Islet of Langerhans (tissue), 1 donor: ENCODE measurements at regions not wholly inside any gene's neighbourhood (a gene's known extent, or its start where the extent isn't known, plus 50 kb on each side); places are given as distances from the start of the nearest gene placed in this dataset.
"Not testable (repeated sequence)": the region's sequence is repeated elsewhere in the genome, so short reads cannot be mapped to it uniquely, and the experiment has no call there.

Source experiments
- FAIRE-seq: peaks from one replicate; lab custom pipeline; 2011; peaks lifted over from hg19 to GRCh38; lab: Jason Lieb, UNC

GRCh38 chr16:8055761-8056160 lies 534.5 kb downstream of the TMEM114 start:
- FAIRE-seq = no peak

- FAIRE-seq = no peak
Observed at GRCh38 chr16:8053437-8053836, 536.9 kb downstream of the TMEM114 start.

DNA sequence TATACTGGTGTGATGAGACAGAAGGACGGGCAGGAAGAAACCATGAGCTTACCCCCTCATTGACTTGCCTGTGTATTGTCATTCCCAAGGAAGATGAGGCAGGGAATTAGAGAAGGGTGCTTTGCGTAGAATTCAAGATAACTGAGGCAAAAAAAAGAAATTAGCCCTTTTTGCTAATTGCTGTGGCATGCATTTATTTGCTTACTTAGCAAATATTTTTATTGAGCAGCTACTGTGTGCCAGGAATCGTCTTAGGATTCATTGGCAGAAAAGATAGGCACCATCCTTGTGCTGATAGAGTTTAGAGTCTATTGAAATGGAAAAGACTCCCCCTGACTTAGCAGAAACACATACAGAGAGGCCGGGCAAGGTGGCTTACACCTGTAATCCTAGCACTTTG lies 541.9 kb downstream of the TMEM114 start:
- FAIRE-seq = no peak

GRCh38 chr16:8047736-8048135 lies 542.6 kb downstream of the TMEM114 start:
- FAIRE-seq = no peak

DNA sequence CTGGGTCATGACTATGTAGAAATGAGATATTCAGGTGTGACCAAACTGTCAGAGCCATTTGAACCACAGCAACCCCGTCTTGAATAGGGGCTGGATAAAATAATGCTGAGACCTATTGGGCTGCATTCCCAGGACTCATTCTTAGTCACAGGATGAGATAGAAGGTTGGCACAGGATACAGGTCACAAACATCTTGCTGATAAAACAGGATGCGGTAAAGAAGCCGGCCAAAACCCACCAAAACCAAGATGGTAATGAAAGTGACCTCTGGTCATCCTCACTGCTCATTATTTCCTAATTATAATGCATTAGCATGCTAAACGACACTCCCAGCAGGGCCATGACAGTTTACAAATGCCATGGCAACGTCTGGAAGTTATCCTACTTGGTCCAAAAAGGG lies 545.5 kb downstream of the TMEM114 start:
- FAIRE-seq = no peak

DNA sequence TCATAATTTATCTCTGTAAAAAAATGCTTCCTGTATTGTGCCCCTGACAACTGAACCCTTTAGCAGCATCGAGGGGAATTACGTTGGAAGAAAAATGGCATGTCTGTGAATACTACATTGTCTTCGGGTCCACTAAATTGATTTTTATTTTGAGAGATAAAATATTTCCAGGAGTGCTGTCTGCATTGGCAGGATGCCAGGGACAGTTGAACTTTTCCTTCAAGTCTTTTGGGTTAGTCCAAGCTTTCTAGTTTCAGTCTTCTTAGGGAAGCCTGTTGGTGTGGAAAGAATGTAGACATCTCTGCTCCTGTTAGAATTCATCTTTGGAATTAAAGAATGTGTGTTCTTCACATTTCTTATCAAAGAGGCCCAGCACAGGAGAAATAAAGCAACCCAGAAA lies 557.9 kb downstream of the TMEM114 start:
- FAIRE-seq = no peak

DNA sequence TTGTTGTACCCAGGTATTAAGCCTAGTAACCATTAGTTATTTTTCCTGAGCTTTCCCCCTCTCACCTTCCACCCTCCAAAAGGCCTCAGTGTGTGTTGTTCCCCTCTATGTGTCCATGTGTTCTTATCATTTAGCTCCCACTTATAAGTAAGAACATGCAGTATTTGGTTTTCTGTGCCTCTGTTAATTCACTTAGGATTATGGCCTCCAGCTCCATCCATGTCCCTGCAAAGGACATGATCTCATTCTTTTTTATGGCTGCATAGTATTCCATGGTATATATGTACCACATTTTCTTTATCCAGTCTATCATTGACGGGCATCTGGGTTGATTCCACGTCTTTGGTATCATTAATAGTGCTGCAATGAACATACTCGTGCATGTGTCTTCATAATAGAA lies 560.3 kb downstream of the TMEM114 start:
- FAIRE-seq = not testable (repeated sequence)

DNA sequence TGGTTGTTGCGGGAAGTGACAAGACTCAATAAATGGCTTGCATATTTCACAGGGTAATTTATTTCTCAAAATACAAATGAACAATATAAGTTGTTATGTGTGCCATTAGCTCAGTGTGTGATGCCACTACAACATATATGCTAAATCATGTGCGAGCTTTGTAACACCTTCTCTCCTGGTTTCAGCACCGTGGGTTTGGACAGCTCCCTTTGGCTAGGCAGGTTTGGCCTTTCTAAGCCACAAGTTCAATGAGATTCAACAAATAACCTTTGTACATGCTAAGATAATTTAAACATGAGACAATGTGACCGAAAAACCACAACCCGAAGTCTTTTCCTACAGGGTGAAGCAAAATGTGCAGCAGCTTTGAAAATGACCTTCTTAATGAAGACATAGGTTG lies 563.9 kb downstream of the TMEM114 start:
- FAIRE-seq = no peak

GRCh38 chr16:8023326-8023725 lies 567.0 kb downstream of the TMEM114 start:
- FAIRE-seq = no peak

GRCh38 chr16:8005096-8005860 lies 585.0 kb downstream of the TMEM114 start:
- FAIRE-seq = no peak

- no peak for FAIRE-seq
Observed at GRCh38 chr16:7998789-7999453, 591.4 kb downstream of the TMEM114 start.

DNA sequence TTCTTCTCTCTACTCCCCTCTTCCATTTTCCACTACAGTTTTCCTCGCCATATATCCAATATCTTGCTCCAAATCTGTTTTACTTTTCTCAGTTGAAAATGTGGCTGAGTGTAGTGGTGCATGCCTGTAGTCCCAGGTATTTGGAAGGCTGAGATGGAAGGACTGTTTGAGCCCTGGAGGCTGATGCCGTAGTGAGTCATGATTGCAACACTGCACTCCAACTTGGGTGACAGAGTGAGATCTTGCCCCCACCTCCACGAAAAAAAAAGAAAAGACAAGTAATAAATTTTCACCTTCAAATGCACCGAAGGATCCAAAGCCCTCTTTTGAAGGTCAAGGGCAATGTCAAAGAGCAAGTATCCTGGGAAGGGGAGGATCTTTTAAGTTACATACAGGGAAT lies 592.3 kb downstream of the TMEM114 start:
- no peak for FAIRE-seq

- FAIRE-seq = no peak
Observed at GRCh38 chr16:7992616-7993015, 597.7 kb downstream of the TMEM114 start.

DNA sequence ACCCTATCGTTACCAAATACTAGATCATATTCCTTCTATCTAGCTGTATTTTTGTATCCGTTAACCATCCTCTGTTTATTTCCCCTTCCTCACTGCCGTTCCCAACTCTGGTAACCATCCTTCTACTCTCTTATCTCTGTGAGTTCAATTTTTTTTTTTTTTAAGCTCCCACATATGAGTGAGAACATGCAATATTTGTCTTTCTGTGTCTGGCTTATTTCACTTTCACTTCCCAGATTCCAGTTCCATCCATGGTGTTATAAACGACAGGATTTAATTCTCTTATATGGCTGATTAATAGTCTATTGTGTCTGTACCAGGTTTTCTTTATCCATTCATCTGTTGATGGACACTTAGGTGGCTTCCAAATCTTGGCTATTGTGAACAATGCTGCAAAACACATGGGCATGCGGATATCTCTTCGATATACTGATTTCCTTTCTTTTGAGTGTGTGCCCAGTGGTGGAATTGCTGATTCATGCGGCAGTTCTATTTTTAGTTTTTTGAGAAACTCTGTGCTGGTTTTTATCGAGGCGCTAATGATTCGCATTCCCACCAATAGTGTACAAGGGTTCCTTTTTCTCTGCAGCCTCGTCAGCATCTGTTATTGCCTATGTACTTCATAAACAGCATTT lies 599.6 kb downstream of the TMEM114 start:
- no peak for FAIRE-seq

- FAIRE-seq = no peak
Observed at GRCh38 chr16:7983676-7984075, 606.6 kb downstream of the TMEM114 start.

- no peak for FAIRE-seq
Observed at GRCh38 chr16:7980133-7980483, 610.2 kb downstream of the TMEM114 start.

DNA sequence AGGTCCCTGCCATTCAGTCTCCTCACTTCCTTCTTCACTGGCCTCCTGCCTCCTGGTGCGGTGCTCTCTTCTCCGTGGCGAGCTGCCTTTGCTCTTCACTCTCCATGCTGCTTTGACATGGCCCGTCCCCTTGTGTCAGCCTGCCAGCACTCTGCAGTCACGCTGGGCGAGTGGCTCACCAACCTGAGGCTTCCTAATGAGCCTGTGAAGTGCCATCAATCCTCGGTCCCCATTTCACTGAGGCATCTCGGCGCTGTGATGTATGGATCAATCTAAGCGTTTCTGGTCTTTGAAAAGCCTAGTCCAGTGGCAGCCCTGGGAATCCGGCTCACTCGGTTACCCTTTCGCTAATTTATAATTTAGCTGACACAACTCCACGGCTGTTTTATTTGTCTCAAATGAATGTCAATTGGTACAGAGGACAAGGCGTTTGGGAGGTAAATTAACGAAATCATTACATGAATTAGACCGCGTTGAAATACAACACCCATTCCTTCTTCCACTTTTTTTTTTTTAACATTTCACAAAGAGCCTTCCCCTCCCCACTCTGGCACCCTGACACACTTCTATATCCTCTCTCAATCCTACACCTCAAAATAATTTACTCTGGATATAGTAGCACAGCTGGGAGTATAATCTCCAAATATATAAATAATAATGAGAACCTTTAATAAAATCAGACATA lies 610.7 kb downstream of the TMEM114 start:
- no peak for FAIRE-seq

DNA sequence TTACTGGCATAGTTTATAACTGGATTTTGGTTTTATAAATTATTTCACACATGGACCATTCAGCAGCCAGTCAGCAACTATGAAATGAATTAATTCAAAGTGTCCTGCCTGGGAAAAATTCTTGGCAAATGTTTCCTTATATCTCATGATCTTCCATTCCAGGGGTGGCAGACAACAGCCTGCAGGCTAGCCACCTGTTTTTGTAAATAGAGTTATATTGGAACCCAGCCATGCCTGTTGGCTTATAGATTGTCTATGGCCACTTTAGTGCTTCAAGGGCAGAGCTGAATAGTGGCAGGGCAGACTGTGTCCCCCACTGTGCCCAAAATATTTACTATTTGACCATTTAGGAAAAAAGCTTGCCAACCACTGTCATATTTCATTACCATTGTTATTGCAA lies 613.7 kb downstream of the TMEM114 start:
- FAIRE-seq = no peak

DNA sequence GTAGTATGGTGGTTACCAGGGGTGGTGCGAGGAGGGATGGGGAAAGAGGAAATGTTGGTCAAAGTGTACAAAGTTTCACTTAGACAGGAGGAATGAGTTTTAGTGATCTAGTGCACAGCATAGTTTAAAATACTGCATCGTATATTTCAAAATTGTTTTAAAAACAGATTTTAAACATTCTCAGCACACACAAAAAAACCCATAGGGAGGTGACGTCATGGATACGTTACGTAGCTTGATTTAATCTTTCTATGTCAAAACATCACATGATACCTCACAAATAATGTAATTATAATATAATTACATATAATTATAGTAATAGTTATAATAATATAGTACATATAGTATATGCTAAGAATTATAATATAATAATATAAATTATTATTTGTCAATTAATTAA lies 614.2 kb downstream of the TMEM114 start:
- no peak for FAIRE-seq

- FAIRE-seq = no peak
Observed at GRCh38 chr16:7967996-7968509, 622.3 kb downstream of the TMEM114 start.

- FAIRE-seq = no peak
Observed at GRCh38 chr16:7964744-7965143, 625.6 kb downstream of the TMEM114 start.

- no peak for FAIRE-seq
Observed at GRCh38 chr16:7964167-7964566, 626.1 kb downstream of the TMEM114 start.
